ENCODE measurements at regions not wholly inside any gene's neighbourhood (a gene's known extent, or its start where the extent isn't known, plus 50 kb on each side); places are given as distances from the start of the nearest gene placed in this dataset.

GRCh38 chr12:18905134-18905533 is 167.2 kb downstream of the CAPZA3 start:
- no peak for FAIRE-seq

GRCh38 chr12:18906395-18906794 is 168.5 kb downstream of the CAPZA3 start:
- FAIRE-seq: no peak

DNA sequence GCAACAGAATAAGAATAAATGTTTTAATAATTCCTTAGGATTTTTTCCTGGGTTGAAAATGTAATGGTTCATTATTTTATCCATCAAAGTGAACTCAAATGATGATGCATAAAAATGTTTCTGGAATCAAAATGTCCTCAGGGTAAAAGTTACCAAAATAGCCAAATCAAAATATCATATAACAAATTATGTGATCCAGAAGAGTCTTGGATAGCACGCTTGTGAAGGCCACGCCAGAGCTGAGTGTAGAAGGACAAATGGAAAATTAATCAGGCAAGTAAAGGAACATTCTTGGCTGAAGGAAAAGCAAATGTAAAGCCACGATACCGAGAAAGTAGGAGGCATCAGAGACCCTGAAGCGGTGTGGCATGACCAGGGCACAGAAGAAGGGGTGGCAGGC is 169.2 kb downstream of the CAPZA3 start:
- no peak for FAIRE-seq

DNA sequence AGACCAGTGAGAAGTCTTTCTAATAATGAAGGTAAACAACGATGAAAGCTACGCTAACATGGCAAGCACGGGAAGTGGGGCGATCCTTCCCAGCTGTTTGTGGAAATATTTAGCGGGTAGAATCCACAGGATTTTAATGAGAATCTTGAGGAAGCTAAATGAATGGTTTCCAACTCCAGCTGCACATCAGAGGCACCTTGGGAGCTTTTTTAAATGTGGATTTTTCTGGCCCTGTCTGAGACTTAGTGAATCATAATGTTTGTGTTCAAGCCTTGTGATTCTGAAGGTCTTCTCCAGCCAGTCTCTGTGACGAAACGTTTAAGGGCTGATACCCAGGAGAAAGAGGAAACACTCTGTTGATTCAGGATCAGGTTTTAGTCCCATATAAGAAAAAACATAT is 169.8 kb downstream of the CAPZA3 start:
- no peak for FAIRE-seq

DNA sequence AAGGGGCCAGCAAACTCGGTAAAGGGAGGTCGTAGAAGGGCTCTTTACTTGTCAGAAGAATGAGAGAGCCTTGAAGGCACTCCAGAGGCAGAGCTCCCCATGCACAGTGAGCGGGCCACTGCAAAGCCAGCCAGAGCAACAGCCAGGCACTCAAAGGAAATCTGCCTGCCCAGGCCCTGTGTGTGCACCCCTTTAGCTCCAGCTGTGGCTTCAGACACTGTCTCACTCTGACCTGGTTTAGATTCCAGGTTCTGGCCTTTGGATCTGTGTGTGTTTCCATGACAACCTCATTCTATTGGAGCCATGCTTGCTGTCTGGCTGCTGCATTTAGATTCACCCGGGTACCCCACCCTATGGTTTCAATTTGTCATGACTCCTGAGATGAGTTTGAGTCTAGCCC is 170.3 kb downstream of the CAPZA3 start:
- no peak for FAIRE-seq

DNA sequence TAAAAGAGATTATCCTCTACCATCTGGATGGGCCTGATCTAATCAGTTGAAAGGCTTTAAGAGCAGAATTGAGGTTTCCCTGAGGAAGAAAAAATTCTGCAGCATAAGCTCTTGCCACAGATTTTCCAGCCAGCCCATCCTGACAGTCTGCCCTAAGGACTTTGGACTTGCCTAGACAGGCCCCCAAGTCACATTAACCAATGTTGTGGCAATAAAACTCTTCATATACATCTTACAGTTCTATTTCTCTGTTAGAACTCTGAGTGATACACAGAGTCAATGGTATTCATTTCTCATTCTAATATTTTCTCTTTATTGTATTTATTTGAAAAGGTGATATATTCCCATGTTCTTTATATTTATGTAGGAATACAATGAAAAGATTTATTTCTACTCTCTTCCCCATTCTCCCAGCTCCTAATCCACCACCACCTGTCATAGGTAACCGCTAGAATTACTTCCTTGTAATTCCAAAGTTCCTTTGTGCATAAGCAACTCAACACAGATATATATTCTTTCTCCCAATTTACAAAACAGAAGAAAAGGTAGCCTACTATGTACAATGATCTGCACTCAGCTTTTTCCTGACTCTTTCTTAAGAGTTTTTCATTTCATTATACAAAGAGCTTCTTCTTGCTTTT is 182.1 kb downstream of the CAPZA3 start:
- no peak for FAIRE-seq

DNA sequence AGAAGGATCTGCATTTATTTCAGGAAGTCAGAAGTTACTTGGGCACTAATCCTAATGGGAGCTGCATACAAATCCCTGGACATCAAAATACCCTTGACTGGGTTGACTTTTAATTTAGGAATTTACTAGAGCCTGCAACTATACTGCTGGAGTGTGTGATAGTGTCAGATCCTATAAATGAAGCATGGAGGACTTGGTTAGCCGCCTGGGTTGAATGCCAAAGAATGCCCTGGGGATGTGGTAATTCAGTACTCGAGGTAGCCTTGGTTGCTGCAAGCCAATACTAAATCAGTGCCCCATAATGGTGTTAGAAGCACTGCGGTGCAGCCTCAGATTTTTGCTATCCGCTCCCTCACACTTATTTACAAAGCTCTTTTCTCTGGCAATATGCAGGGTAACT is 184.9 kb downstream of the CAPZA3 start:
- no peak for FAIRE-seq

GRCh38 chr12:18923721-18924120 is 185.8 kb downstream of the CAPZA3 start:
- no peak for FAIRE-seq

GRCh38 chr12:18926188-18926587 is 188.3 kb downstream of the CAPZA3 start:
- no peak for FAIRE-seq

DNA sequence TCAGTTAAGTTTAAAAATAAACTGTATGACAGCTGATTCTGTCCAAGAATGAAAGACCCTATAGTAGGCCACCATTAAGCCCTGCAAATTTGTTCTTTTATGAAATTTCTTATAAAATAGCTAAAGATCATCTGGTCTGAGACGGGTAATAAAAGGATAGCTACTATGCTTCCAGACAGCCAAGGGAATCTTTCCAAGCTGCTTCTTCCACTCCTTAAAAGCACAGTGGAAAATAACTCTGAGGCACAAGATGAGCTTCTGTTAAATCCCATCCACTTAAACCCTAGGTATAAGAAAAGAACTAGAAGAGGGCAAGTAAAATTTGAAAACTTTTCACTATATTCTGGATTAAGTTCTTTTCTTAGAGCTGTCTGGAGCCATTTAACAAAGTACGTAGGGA is 194.3 kb downstream of the CAPZA3 start:
- FAIRE-seq: no peak

DNA sequence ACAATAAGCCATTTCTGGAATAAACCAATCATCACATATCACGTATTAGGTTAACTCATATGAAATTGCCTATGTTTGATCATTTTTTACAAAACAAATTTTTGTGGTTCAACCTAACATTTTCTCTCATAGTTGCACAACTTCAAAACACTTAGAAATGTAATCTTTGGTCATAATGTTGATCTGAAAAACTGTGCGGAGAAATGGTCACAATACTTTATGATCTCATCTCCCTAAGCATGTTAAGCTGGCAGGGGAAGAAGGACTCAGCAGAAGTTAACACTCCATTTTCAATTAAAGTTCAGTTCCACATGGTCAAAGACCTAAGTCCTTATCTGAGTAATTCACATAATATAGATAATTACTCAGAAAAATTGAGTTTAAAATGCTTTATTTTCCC is 194.8 kb downstream of the CAPZA3 start:
- no peak for FAIRE-seq

GRCh38 chr12:18935371-18935965 is 194.1 kb upstream of the PLEKHA5 start:
- FAIRE-seq: no peak

DNA sequence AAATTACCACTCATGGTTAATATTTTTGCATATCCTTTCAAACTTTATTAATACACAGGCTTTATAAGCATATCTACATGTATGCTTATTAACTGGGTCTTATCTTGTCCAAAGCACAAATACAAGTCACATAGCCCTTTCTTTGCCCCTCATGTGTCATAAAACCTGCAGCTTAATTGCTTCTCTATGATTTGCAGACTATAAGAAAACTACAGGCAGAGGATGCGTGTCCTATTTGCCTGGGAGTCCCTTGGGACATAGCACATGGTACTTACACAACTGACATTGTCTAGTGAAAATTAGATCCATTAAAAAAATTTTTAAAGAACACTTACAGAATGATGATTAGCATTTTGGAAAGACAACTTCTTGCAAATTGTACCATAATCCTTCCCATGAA is 190.5 kb upstream of the PLEKHA5 start:
- no peak for FAIRE-seq

GRCh38 chr12:18942669-18943068 is 186.9 kb upstream of the PLEKHA5 start:
- no peak for FAIRE-seq

GRCh38 chr12:18943200-18943599 is 186.3 kb upstream of the PLEKHA5 start:
- FAIRE-seq: no peak

GRCh38 chr12:18946106-18946505 is 183.4 kb upstream of the PLEKHA5 start:
- FAIRE-seq: no peak

DNA sequence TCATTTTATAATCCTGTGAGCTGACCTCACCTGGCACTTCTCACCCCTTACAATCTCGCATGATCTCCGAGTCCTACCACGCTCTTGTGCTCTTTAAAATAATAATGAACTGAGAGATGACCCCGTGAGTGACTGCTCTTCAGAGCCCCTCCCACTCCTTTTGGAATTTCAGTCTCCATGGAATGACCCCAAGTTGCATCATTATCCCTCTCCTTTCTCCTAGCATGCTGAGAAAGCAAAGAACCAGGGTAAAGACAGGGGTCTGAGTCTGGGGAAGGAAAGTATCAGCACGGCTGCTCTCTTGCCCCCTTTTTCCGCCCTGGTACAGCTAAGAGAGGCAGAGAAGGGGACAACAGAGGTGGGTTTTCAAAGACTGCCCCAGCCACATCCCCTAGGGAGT is 178.3 kb upstream of the PLEKHA5 start:
- FAIRE-seq: no peak

GRCh38 chr12:18953505-18953904 is 176.0 kb upstream of the PLEKHA5 start:
- no peak for FAIRE-seq

GRCh38 chr12:18955594-18955993 is 173.9 kb upstream of the PLEKHA5 start:
- no peak for FAIRE-seq

DNA sequence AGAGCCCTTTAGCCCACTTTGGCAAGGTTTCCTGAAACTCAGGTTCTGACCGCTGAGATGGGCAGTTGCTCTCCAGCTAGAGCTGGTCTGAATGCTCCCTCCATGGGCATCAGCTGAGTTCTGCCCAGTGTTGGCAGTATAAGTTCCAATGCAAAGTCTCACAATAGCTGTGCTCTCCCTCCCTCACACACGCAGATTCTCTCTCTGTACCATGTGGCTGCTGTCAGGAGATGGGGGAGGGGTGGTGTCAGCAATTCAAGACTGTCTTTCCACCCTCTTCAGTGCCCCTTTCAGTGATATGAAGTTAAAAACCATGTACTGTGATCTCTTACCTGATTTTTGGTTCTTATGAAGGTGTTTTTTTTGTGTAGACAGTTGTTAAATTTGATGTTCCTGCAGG is 164.3 kb upstream of the PLEKHA5 start:
- no peak for FAIRE-seq

- FAIRE-seq: no peak
Observed at GRCh38 chr12:18966954-18967353, 162.6 kb upstream of the PLEKHA5 start.

GRCh38 chr12:18967814-18968213 is 161.7 kb upstream of the PLEKHA5 start:
- no peak for FAIRE-seq

DNA sequence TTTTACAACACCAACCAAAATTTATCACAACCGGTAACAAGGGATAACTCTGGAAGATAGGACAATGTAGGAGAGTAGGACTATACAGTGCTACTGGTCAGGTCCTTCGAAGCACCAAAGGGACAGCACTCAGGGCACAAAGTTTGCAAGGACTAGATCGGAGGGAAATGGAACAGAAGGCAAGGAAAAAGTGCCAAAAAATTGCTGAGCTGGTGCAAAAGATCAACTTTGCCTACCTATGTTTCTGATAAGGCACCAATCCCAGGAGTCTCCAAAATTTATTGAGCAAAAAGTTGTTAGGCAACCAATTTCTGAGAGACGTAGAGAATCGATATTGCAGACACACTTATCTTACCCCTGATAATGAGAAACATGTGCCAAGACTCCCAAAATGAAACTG is 160.0 kb upstream of the PLEKHA5 start:
- FAIRE-seq: no peak

DNA sequence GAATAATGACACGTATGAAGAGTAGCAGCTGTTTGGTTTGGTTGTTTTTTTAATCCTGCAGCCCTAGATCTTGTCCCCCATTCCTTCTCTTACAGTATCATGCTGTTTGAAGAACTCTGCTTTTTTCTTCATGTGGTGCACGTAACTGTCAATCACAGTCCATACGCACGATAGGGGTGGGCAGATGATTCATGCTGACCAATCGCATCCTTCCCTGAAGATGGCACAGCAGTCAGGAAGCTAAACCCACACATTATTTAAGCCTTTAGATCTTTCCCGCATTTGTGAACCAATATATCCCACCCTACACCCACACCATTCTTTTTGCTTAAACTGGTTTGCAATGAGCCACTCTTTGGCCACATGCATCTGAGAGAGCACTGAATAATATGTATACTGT is 158.9 kb upstream of the PLEKHA5 start:
- no peak for FAIRE-seq

DNA sequence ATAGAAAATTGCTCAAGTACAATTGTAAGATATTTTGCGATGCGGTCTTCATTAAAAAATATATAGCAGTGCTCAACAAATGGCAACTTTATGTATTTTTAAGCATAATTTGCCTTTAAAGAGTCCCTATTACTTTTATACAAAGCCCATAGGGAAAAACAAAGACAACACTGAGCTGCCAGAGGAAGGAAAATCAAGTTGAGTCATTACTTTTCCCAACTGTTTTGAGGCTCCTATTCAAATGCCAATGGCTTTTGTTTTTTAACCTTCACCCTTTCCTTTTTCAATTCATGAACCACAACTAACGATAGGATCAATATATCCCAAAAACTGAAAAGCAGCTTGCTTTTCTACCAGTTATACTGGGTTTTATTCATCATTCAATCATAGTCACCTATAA is 157.6 kb upstream of the PLEKHA5 start:
- FAIRE-seq: no peak
